OCI-LY7 (cell line): ENCODE measurements at regions not wholly inside any gene's neighbourhood (a gene's known extent, or its start where the extent isn't known, plus 50 kb on each side); places are given as distances from the start of the nearest gene placed in this dataset.
"Not testable (repeated sequence)": the region's sequence is repeated elsewhere in the genome, so short reads cannot be mapped to it uniquely, and the experiment has no call there.

Source experiments
- CTCF ChIP-seq: fragments of 200-600 bp; sonication (generic); conservative IDR thresholded peaks from 2 replicates; pipeline ENCODE4 v1.5.1; 2014; ENCODE audit warnings: mild to moderate bottlenecking, antibody characterized with exemption, low read length, moderate library complexity, mixed read lengths
- EZH2phosphoT487 ChIP-seq: fragments of 200-600 bp; sonication (generic); IDR thresholded peaks from 2 replicates; pipeline ENCODE4 v1.6.1; 2018; ENCODE audit warnings: low read depth, borderline replicate concordance, mild to moderate bottlenecking, mixed run types, antibody characterized with exemption, low read length, moderate library complexity, mixed read lengths

GRCh38 chr14:103282309-103282708 lies 51.7 kb upstream of the EIF5 start:
- not testable (repeated sequence) for TF ChIP-seq CTCF, EZH2phosphoT487
